Left ventricle myocardium superior (tissue), 1 donor: ENCODE measurements at regions not wholly inside any gene's neighbourhood (a gene's known extent, or its start where the extent isn't known, plus 50 kb on each side); places are given as distances from the start of the nearest gene placed in this dataset.

Experiments used
- ATAC-seq: fragments of 200-7000 bp; cut with Tn5 transposase; one replicate; pipeline ENCODE4 v1.9.1; 2020; ENCODE audit warnings: mild to moderate bottlenecking, moderate library complexity
- DNase-seq: peaks from one replicate; pipeline ENCODE4 v3.0.0-alpha.2; 2020
- intact Hi-C: fragments of 100-400 bp; cut with micrococcal nuclease; formaldehyde crosslinking; loops from one replicate; pipeline ENCODE4 v1.11.0; 2022
- donor health status: DM: no; HTN: yes; CAD: no; lungs with severe emphysema.

- ATAC-seq, result no peak
- intact Hi-C loops, result no loop called here
- DNase-seq, result no peak
Measured at GRCh38 chr3:135871311-135871710, 94.2 kb upstream of the PPP2R3A start.

GRCh38 chr3:135874035-135874434, 91.5 kb upstream of the PPP2R3A start:
- no peak for ATAC-seq
- intact Hi-C loops, result no loop called here
- DNase-seq, result no peak

GRCh38 chr3:135878501-135878900, 87.0 kb upstream of the PPP2R3A start:
- intact Hi-C loops, result no loop called here
- no peak for ATAC-seq
- DNase-seq, result no peak

- no peak for ATAC-seq
- intact Hi-C loops, result no loop called here
- DNase-seq, result no peak
Measured at GRCh38 chr3:135885885-135886284, 79.6 kb upstream of the PPP2R3A start.

- intact Hi-C loops, result no loop called here
Measured at GRCh38 chr3:135887220-135887619, 78.3 kb upstream of the PPP2R3A start.

GRCh38 chr3:135889443-135889842, 76.1 kb upstream of the PPP2R3A start:
- intact Hi-C loops, result no loop called here
- peak; percentile 22 for ATAC-seq
- DNase-seq, result no peak

More at GRCh38 chr3:135887220-135887619, 78.3 kb upstream of the PPP2R3A start:
- ATAC-seq (no peak), DNase-seq (no peak)

- DNase-seq (no peak), ATAC-seq (no peak)
- intact Hi-C loops, result no loop called here
Measured at GRCh38 chr3:135891121-135891520, 74.4 kb upstream of the PPP2R3A start.

GRCh38 chr3:135895106-135895733, 70.3 kb upstream of the PPP2R3A start:
- intact Hi-C loops, result loop anchor here (5.0 kb wide), 1 partner anchor 1293 kb away; no protein-coding TSS in a partner anchor
- DNase-seq (peak; percentile 81), ATAC-seq (peak; percentile 52)

- ATAC-seq (no peak), DNase-seq (no peak)
- intact Hi-C loops, result loop anchor here (5.0 kb wide), 1 partner anchor 1293 kb away; no protein-coding TSS in a partner anchor
Measured at GRCh38 chr3:135895734-135896121, 69.8 kb upstream of the PPP2R3A start.

GRCh38 chr3:135896613-135897012, 68.9 kb upstream of the PPP2R3A start:
- DNase-seq (no peak), ATAC-seq (no peak)
- intact Hi-C loops, result loop anchor here (5.0 kb wide), 1 partner anchor 1294 kb away; no protein-coding TSS in a partner anchor

GRCh38 chr3:135897715-135898114, 67.8 kb upstream of the PPP2R3A start:
- intact Hi-C loops, result loop anchor here (5.0 kb wide), 1 partner anchor 1295 kb away; no protein-coding TSS in a partner anchor
- ATAC-seq, result no peak

GRCh38 chr3:135898774-135899173, 66.8 kb upstream of the PPP2R3A start:
- DNase-seq (no peak), ATAC-seq (no peak)
- intact Hi-C loops, result loop anchor here (5.0 kb wide), 1 partner anchor 1296 kb away; no protein-coding TSS in a partner anchor

More at GRCh38 chr3:135897715-135898114, 67.8 kb upstream of the PPP2R3A start:
- DNase-seq, result no peak

GRCh38 chr3:135905058-135905724, 60.3 kb upstream of the PPP2R3A start:
- intact Hi-C loops, result no loop called here
- no peak for DNase-seq
- ATAC-seq, result peak; percentile 69

GRCh38 chr3:135907422-135908165, 57.9 kb upstream of the PPP2R3A start:
- intact Hi-C loops, result no loop called here
- DNase-seq (no peak), ATAC-seq (no peak)

GRCh38 chr3:135908225-135908624, 57.3 kb upstream of the PPP2R3A start:
- DNase-seq (no peak), ATAC-seq (no peak)
- intact Hi-C loops, result no loop called here

GRCh38 chr3:135908737-135909136, 56.8 kb upstream of the PPP2R3A start:
- no peak for ATAC-seq
- intact Hi-C loops, result no loop called here
- no peak for DNase-seq

- ATAC-seq, result peak; percentile 51
- intact Hi-C loops, result no loop called here
- no peak for DNase-seq
Measured at GRCh38 chr3:135911110-135911509, 54.4 kb upstream of the PPP2R3A start.

GRCh38 chr3:135915206-135915605, 50.3 kb upstream of the PPP2R3A start:
- ATAC-seq (no peak), DNase-seq (no peak)
- intact Hi-C loops, result no loop called here
